ENCODE measurements at regions not wholly inside any gene's neighbourhood (a gene's known extent, or its start where the extent isn't known, plus 50 kb on each side); places are given as distances from the start of the nearest gene placed in this dataset.

DNA sequence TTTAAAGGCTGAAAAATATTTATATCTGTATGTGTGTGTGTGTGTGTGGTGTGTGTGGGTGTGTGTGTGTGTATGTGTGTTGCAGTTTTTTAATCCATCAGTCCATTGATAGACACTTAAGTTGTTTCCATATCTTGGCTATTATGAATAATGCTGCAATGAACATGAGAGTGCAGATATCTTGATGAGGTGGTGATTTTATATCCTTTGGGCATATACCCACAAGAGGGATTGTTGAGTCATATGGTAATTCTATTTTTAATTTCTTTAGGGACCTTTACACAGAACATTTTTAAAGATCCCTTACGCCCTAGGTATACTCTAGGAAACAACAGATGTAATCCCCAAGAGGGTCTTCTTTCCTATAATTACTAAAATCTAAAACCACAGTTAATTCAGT lies 154.5 kb upstream of the CLEC14A start:
- Histone ChIP-seq H3K4me3 (no peak overlapping the region), H3K9me3 (ENCODE audit: low read depth) (no peaks in the 10 kb centered on the region), H3K27ac (no peak overlapping the region), H3K4me1 (ENCODE audit: low read depth) (peaks cover 14% of the 10 kb centered on the region), H3K27me3 (no peaks in the 10 kb centered on the region), H3K36me3 (no peaks in the 10 kb centered on the region)
- TF ChIP-seq, protein P1, sequence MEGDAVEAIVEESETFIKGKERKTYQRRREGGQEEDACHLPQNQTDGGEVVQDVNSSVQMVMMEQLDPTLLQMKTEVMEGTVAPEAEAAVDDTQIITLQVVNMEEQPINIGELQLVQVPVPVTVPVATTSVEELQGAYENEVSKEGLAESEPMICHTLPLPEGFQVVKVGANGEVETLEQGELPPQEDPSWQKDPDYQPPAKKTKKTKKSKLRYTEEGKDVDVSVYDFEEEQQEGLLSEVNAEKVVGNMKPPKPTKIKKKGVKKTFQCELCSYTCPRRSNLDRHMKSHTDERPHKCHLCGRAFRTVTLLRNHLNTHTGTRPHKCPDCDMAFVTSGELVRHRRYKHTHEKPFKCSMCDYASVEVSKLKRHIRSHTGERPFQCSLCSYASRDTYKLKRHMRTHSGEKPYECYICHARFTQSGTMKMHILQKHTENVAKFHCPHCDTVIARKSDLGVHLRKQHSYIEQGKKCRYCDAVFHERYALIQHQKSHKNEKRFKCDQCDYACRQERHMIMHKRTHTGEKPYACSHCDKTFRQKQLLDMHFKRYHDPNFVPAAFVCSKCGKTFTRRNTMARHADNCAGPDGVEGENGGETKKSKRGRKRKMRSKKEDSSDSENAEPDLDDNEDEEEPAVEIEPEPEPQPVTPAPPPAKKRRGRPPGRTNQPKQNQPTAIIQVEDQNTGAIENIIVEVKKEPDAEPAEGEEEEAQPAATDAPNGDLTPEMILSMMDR (IDR thresholded peaks at IDR 0.05; ENCODE audit: low read depth, low read length) = no peak
- DNase-seq (ENCODE audit: low read depth in 1 of 2, low spot score in 1 of 2) = no peak

DNA sequence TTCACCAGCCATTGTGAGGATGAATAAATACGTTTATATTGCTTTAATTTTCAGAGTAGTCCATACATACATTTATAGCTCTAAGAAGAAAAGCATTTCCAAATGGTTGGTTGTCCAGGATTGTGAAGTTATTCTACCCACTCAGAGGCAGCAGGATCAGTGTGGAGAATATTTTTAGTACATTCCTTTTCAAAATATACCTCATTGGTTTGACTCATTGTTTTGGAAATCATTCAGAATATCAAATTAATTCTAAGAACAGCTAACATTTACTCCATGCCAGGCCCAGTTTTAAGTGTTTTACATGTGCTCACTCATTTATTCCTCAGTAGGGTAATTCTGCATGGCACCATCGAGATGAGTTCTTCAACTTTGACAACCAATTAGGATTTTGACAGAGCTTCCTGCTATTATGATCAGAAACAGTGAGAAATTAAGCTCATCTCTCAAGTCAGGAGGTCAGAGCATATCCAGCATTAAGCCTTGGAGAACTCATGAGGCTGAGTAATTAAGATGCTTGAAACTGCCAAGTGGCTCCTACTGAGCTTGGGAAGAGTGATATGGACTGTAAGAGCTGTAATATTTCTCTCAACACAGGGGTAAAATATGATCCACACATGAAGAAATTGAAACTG lies 153.3 kb upstream of the CLEC14A start:
- Histone ChIP-seq H3K36me3 (no peaks in the 10 kb centered on the region), H3K9me3 (ENCODE audit: low read depth) (no peaks in the 10 kb centered on the region), H3K4me3 (no peak overlapping the region), H3K27ac (no peak overlapping the region), H3K27me3 (no peaks in the 10 kb centered on the region), H3K4me1 (ENCODE audit: low read depth) (peaks cover 14% of the 10 kb centered on the region)
- DNase-seq (ENCODE audit: low read depth in 1 of 2, low spot score in 1 of 2) = no peak
- TF ChIP-seq, protein P1 (IDR thresholded peaks at IDR 0.05; ENCODE audit: low read depth, low read length) = no peak

DNA sequence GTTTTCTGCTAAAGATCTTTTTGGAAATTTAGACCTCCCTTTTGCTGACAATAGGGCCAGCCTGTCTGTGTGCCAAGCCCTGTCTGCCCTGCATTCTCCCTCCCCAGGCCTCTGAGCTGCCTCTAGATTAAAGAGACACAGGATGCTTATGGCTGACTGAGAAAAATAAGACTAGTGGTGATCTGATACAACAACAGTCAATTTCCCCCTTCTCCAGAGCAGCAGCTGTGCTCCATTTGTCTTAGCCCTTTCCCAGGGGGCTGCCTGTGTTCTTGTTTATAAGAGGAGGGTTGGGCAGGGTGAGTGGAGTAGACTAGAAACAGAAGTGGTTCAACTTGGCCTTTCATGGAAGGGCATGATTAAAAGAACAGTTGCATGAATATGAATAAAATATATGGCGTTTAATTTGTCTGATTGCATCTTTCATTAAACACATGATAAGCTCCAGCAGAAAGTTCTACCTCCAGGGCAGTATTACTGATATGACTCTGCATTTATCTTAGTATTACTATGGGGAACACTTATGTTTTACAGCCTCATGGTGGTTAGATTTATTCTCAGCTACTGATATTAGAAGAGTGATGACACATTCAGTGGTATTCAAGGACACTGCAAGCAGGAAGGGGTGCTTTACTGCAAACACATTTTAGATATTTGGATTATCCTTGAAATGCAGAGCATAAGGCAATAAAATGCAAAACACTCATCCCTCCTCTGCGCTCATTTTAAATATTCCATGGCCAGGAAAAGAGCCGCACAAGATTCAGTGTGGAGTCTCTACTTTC lies 150.2 kb upstream of the CLEC14A start:
- H3K36me3 ChIP-seq = no peaks in the 10 kb centered on the region
- H3K9me3 ChIP-seq (ENCODE audit: low read depth) = no peaks in the 10 kb centered on the region
- no peak overlapping the region for H3K4me3 ChIP-seq
- H3K27ac ChIP-seq = no peak overlapping the region
- H3K27me3 ChIP-seq = no peaks in the 10 kb centered on the region
- peak; percentile 37 to 61 for DNase-seq (ENCODE audit: low read depth in 1 of 2, low spot score in 1 of 2)
- H3K4me1 ChIP-seq (ENCODE audit: low read depth) = peaks cover 14% of the 10 kb centered on the region
- TF ChIP-seq, protein P1 (IDR thresholded peaks at IDR 0.05; ENCODE audit: low read depth, low read length) = peak; percentile 20

DNA sequence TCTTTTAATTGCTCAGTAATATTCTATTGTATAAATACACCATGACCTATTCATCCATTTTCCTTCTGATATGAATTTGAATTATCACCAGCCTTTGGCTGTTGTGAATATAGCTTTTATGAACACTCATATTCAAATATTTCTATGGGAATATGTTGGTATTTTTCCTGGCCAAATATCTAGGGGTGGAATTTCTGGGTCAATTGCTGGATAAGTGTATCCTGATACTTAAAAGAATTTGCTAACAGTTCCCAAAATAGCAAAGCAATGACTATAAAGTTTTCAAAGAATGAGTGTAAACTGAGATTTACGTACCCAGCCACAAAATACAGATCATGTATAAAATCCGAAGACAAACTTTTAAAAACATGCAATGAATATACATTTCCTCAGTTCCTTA lies 148.7 kb upstream of the CLEC14A start:
- H3K27ac ChIP-seq = no peak overlapping the region
- no peak overlapping the region for H3K4me3 ChIP-seq
- no peaks in the 10 kb centered on the region for H3K9me3 ChIP-seq (ENCODE audit: low read depth)
- peak in 1 of 2 donors; percentile 36 for DNase-seq (ENCODE audit: low read depth in 1 of 2, low spot score in 1 of 2)
- H3K36me3 ChIP-seq = no peaks in the 10 kb centered on the region
- no peaks in the 10 kb centered on the region for H3K27me3 ChIP-seq
- H3K4me1 ChIP-seq (ENCODE audit: low read depth) = peaks cover 14% of the 10 kb centered on the region
- TF ChIP-seq, protein P1 (IDR thresholded peaks at IDR 0.05; ENCODE audit: low read depth, low read length) = no peak

DNA sequence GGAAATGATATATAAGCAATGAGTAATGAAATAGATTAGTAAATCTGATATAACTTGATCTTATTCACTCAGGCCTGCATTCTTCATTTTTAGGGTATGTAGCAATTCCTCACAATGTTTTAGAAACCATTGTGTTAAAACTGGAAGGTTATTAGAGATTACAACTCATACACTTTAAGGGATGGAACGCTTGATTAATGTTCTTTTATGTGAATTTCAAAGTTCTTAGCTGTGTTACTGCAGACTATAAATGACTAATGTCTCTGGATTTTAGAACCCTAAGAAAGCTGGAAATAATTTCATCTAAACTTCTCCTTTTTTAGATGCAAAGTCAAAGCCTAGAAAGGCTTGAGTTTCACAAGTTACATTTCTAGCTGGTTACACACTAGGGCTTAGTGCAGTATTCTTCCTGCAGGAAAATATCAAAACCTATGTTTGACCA lies 148.2 kb upstream of the CLEC14A start:
- TF ChIP-seq, protein P1 (IDR thresholded peaks at IDR 0.05; ENCODE audit: low read depth, low read length) = no peak
- H3K36me3 ChIP-seq = no peaks in the 10 kb centered on the region
- H3K4me1 ChIP-seq (ENCODE audit: low read depth) = peaks cover 10% of the 10 kb centered on the region
- H3K9me3 ChIP-seq (ENCODE audit: low read depth) = no peaks in the 10 kb centered on the region
- no peak overlapping the region for H3K27ac ChIP-seq
- DNase-seq (ENCODE audit: low read depth in 1 of 2, low spot score in 1 of 2) = peak in 1 of 2 donors; percentile 74
- no peak overlapping the region for H3K4me3 ChIP-seq
- H3K27me3 ChIP-seq = no peaks in the 10 kb centered on the region
